ENCODE measurements at regions not wholly inside any gene's neighbourhood (a gene's known extent, or its start where the extent isn't known, plus 50 kb on each side); places are given as distances from the start of the nearest gene placed in this dataset.
"Not testable (repeated sequence)": the region's sequence is repeated elsewhere in the genome, so short reads cannot be mapped to it uniquely, and the experiment has no call there.

- FAIRE-seq: not testable (repeated sequence)
Measured at GRCh38 chr16:29177888-29178726, 193.3 kb downstream of the LAT start.

GRCh38 chr16:29177203-29177887, 192.5 kb downstream of the LAT start:
- FAIRE-seq: not testable (repeated sequence)

- FAIRE-seq: not testable (repeated sequence)
Measured at GRCh38 chr16:29176822-29177202, 192.0 kb downstream of the LAT start.

GRCh38 chr16:29176154-29176470, 191.3 kb downstream of the LAT start:
- not testable (repeated sequence) for FAIRE-seq

GRCh38 chr16:29175411-29176153, 190.7 kb downstream of the LAT start:
- not testable (repeated sequence) for FAIRE-seq

- FAIRE-seq: not testable (repeated sequence)
Measured at GRCh38 chr16:29173371-29174305, 188.8 kb downstream of the LAT start.

GRCh38 chr16:29172098-29172724, 187.4 kb downstream of the LAT start:
- not testable (repeated sequence) for FAIRE-seq

- FAIRE-seq: not testable (repeated sequence)
Measured at GRCh38 chr16:29171296-29171695, 186.4 kb downstream of the LAT start.

- not testable (repeated sequence) for FAIRE-seq
Measured at GRCh38 chr16:29170393-29171119, 185.7 kb downstream of the LAT start.

GRCh38 chr16:29169295-29169994, 184.6 kb downstream of the LAT start:
- not testable (repeated sequence) for FAIRE-seq

GRCh38 chr16:29168515-29169259, 183.8 kb downstream of the LAT start:
- FAIRE-seq: not testable (repeated sequence)

GRCh38 chr16:29164442-29165089, 179.7 kb downstream of the LAT start:
- FAIRE-seq: not testable (repeated sequence)

GRCh38 chr16:29160171-29160570, 175.3 kb downstream of the LAT start:
- FAIRE-seq: not testable (repeated sequence)

- not testable (repeated sequence) for FAIRE-seq
Measured at GRCh38 chr16:29159603-29160002, 174.8 kb downstream of the LAT start.

- no peak for FAIRE-seq
Measured at GRCh38 chr16:29158785-29159184, 173.9 kb downstream of the LAT start.

- not testable (repeated sequence) for FAIRE-seq
Measured at GRCh38 chr16:29158031-29158784, 173.4 kb downstream of the LAT start.

- not testable (repeated sequence) for FAIRE-seq
Measured at GRCh38 chr16:29157051-29157923, 172.4 kb downstream of the LAT start.

Measured in colon (tissue), 2 donors.